IPS-20b (cell line): ENCODE measurements at regions not wholly inside any gene's neighbourhood (a gene's known extent, or its start where the extent isn't known, plus 50 kb on each side); places are given as distances from the start of the nearest gene placed in this dataset.

Experiments used
- H3K27ac ChIP-seq: one replicate; pipeline ENCODE4 v1.5.1; 2013; ENCODE audit warnings: low read length
- H3K27me3 ChIP-seq: 2 replicates; pipeline ENCODE4 v1.6.1; 2013; ENCODE audit warnings: mild to moderate bottlenecking, low read length, inconsistent platforms; ENCODE audit not compliant: insufficient read depth
- H3K36me3 ChIP-seq: 2 replicates; pipeline ENCODE4 v1.6.1; 2013; ENCODE audit warnings: low read depth, mild to moderate bottlenecking, inconsistent platforms, low read length, moderate library complexity; ENCODE audit not compliant: insufficient read depth
- H3K4me1 ChIP-seq: 2 replicates; pipeline ENCODE4 v1.6.1; 2013; ENCODE audit warnings: mild to moderate bottlenecking, control low read depth, inconsistent platforms, low read length, moderate library complexity; ENCODE audit not compliant: insufficient read depth
- H3K4me3 ChIP-seq: 2 replicates; pipeline ENCODE4 v1.5.1; 2013; ENCODE audit warnings: mild to moderate bottlenecking, low read length, inconsistent platforms
- H3K9ac ChIP-seq: 2 replicates; pipeline ENCODE4 v1.6.1; 2013; ENCODE audit warnings: low read depth, mild to moderate bottlenecking, inconsistent platforms, low read length, moderate library complexity
- H3K9me3 ChIP-seq: 2 replicates; pipeline ENCODE4 v1.6.1; 2013; ENCODE audit warnings: mild to moderate bottlenecking, low read depth, low read length, inconsistent platforms; ENCODE audit not compliant: insufficient read depth

DNA sequence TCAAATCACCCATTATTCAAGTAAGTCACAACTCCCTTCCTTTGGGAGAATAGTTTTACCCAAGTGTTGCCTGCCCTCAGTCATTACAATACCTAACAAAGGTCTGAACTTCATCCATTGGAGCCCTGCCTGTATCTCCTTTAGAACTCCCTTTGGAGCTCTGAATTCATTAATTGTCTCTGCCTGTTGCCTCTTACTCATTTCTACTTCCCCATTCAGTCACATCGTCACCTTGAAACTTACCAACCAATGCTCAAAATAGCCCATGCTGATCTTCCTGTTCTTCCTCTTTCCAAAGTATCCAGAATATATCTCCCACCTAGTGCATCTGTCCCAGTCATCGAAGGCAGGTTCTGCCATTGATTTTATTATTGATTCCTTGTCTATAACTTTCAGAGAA is 120.7 kb upstream of the ADGRF1 start:
- Histone ChIP-seq H3K9ac (no peak overlapping the region), H3K9me3 (no peaks in the 10 kb centered on the region), H3K36me3 (no peaks in the 10 kb centered on the region), H3K27me3 (no peaks in the 10 kb centered on the region), H3K4me3 (no peak overlapping the region), H3K27ac (no peak overlapping the region), H3K4me1 (peaks cover 6% of the 10 kb centered on the region)

DNA sequence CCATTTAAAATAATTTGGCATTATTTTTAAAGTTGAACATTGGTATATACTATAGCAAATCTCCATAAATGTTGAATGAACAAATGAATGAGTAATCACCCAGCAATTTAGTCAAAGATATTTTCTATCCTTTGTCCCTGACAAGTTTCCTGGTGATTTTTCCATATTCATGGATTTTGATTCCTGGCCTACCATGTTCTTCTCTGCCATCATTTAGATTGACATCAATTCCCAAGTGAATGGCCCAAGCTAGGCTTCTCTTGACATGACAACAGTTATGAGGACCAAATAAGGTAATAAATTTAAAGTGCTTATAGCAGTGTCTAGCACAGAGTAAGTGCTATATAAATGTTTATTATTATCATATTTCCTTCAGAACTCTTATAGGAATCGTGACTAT is 120.1 kb upstream of the ADGRF1 start:
- no peak overlapping the region for H3K27ac ChIP-seq
- no peaks in the 10 kb centered on the region; the same call in 1 of the 2 replicates for H3K4me1 ChIP-seq
- no peaks in the 10 kb centered on the region for H3K9me3 ChIP-seq
- no peaks in the 10 kb centered on the region for H3K27me3 ChIP-seq
- H3K4me3 ChIP-seq, result no peak overlapping the region
- H3K9ac ChIP-seq, result no peak overlapping the region
- H3K36me3 ChIP-seq, result no peaks in the 10 kb centered on the region

DNA sequence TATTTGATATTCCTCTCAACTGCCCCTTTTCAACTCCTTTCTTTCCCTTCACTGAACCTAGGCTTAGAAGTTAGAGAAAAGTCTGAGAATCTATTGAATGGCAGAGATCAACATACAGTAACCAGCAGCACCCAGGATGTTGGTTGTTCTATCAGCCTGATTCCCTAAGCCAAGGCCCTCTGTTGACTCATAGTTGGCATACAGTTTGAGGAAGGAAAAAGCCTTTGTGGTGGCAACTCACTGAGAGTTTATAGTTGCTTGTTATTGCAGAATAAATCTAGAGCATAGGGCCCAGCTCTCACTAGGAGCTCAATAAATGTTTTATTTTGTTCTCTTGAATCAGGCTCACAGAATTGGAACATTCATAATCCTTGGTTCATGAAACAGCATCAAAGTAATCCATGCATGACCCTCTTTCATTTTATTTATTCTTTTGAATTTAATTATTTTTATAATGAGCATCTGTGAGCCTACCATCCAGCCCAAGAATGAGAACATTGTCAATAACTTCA is 119.1 kb upstream of the ADGRF1 start:
- H3K9me3 ChIP-seq, result no peaks in the 10 kb centered on the region
- no peak overlapping the region for H3K4me3 ChIP-seq
- H3K27me3 ChIP-seq, result no peaks in the 10 kb centered on the region
- H3K27ac ChIP-seq, result no peak overlapping the region
- no peaks in the 10 kb centered on the region for H3K4me1 ChIP-seq
- H3K36me3 ChIP-seq, result no peaks in the 10 kb centered on the region
- no peak overlapping the region for H3K9ac ChIP-seq

DNA sequence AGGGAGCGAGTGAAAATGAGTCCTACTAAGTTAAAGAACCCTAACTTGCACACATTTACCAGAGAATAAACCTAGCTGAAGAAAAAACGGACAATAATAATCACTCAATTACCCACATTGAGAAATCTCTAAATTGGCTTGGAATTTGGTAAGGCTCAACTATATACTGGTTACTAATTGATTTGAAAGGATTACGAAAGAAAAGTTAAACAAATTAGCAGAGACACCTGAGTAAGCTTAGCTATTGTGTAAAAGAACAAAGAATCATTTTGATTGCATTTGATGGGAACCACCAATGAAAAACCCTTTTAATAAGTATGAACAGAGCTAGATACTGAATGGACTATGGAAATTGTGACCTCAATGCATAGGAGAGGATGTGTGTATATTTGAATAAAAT is 118.6 kb upstream of the ADGRF1 start:
- Histone ChIP-seq H3K4me1 (no peaks in the 10 kb centered on the region), H3K9me3 (no peaks in the 10 kb centered on the region), H3K36me3 (no peaks in the 10 kb centered on the region), H3K4me3 (no peak overlapping the region), H3K9ac (no peak overlapping the region), H3K27me3 (no peaks in the 10 kb centered on the region), H3K27ac (no peak overlapping the region)

DNA sequence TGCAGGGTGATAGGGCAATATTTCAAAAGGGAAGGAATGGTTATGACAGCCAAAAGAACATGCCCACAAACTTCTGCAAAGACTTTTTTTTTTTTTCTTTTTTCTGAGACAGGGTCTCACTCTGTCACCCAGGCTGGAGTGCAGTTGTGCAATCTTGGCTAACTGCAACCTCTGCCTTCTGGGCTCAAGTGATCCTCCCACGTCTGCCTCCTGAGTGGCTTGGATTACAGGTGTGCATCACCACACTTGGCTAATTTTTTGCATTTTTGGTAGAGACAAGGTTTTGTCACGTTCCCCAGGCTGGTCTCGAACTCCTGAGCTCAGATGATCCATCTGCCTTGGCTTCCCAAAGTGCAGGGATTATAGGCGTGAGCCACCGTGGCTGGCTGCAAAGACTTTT is 117.6 kb upstream of the ADGRF1 start:
- no peaks in the 10 kb centered on the region for H3K9me3 ChIP-seq
- no peaks in the 10 kb centered on the region for H3K36me3 ChIP-seq
- H3K4me3 ChIP-seq, result no peak overlapping the region
- H3K27me3 ChIP-seq, result no peaks in the 10 kb centered on the region
- H3K27ac ChIP-seq, result no peak overlapping the region
- no peak overlapping the region for H3K9ac ChIP-seq
- H3K4me1 ChIP-seq, result no peaks in the 10 kb centered on the region

GRCh38 chr6:47157653-47158219 is 115.6 kb upstream of the ADGRF1 start:
- Histone ChIP-seq H3K9ac (no peak overlapping the region), H3K36me3 (no peaks in the 10 kb centered on the region), H3K4me3 (no peak overlapping the region), H3K9me3 (no peaks in the 10 kb centered on the region), H3K4me1 (peaks cover 5% of the 10 kb centered on the region; the same call in 1 of the 2 replicates), H3K27me3 (no peaks in the 10 kb centered on the region), H3K27ac (no peak overlapping the region)

- no peaks in the 10 kb centered on the region for H3K36me3 ChIP-seq
- no peak overlapping the region for H3K4me3 ChIP-seq
- no peaks in the 10 kb centered on the region for H3K9me3 ChIP-seq
- H3K27me3 ChIP-seq, result no peaks in the 10 kb centered on the region
- H3K9ac ChIP-seq, result no peak overlapping the region
- peaks cover 11% of the 10 kb centered on the region; the same call in 1 of the 2 replicates for H3K4me1 ChIP-seq
- no peak overlapping the region for H3K27ac ChIP-seq
These were observed 114.9 kb upstream of the ADGRF1 start for GRCh38 chr6:47157063-47157462.

- Histone ChIP-seq H3K27ac (no peak overlapping the region), H3K4me3 (no peak overlapping the region), H3K36me3 (no peaks in the 10 kb centered on the region), H3K9me3 (no peaks in the 10 kb centered on the region), H3K9ac (no peak overlapping the region), H3K4me1 (peaks cover 11% of the 10 kb centered on the region; the same call in 1 of the 2 replicates), H3K27me3 (no peaks in the 10 kb centered on the region)
These were observed 114.1 kb upstream of the ADGRF1 start for GRCh38 chr6:47156196-47156595.

DNA sequence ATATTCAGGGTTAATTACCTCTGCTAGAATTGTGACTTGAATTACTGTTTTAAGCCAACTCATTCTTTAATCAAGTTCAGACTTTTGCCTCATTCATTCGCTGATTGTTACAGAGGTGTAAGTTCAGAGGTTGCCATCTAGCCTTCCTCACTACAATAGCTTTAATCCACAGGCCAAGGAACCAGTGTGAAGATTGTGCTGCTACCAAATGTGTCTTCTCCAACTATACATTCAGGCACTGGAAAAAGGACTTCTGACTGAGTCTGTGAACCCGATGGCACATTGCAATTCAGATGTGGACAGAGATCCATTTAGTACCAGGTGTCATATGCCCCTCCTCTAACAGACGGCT is 111.2 kb upstream of the ADGRF1 start:
- Histone ChIP-seq H3K27ac (no peak overlapping the region), H3K4me3 (no peak overlapping the region), H3K4me1 (peaks cover 11% of the 10 kb centered on the region; the same call in 1 of the 2 replicates), H3K27me3 (no peaks in the 10 kb centered on the region), H3K36me3 (no peaks in the 10 kb centered on the region), H3K9me3 (no peaks in the 10 kb centered on the region), H3K9ac (no peak overlapping the region)

GRCh38 chr6:47152666-47153403 is 110.7 kb upstream of the ADGRF1 start:
- Histone ChIP-seq H3K4me1 (peaks cover 11% of the 10 kb centered on the region; the same call in 1 of the 2 replicates), H3K27me3 (no peaks in the 10 kb centered on the region), H3K4me3 (no peak overlapping the region), H3K36me3 (no peaks in the 10 kb centered on the region), H3K9ac (no peak overlapping the region), H3K27ac (no peak overlapping the region), H3K9me3 (no peaks in the 10 kb centered on the region)

- Histone ChIP-seq H3K9me3 (no peaks in the 10 kb centered on the region), H3K4me1 (peaks cover 18% of the 10 kb centered on the region), H3K4me3 (no peak overlapping the region), H3K27ac (no peak overlapping the region), H3K36me3 (no peaks in the 10 kb centered on the region), H3K27me3 (no peaks in the 10 kb centered on the region), H3K9ac (no peak overlapping the region)
These were observed 109.2 kb upstream of the ADGRF1 start for GRCh38 chr6:47151232-47151898.

GRCh38 chr6:47149554-47149953 is 107.4 kb upstream of the ADGRF1 start:
- H3K27ac ChIP-seq, result no peak overlapping the region
- no peaks in the 10 kb centered on the region for H3K27me3 ChIP-seq
- H3K4me1 ChIP-seq, result peaks cover 32% of the 10 kb centered on the region
- H3K4me3 ChIP-seq, result no peak overlapping the region
- H3K9ac ChIP-seq, result no peak overlapping the region
- H3K36me3 ChIP-seq, result no peaks in the 10 kb centered on the region
- no peaks in the 10 kb centered on the region for H3K9me3 ChIP-seq
